HEK293T (cell line): ENCODE measurements at regions not wholly inside any gene's neighbourhood (a gene's known extent, or its start where the extent isn't known, plus 50 kb on each side); places are given as distances from the start of the nearest gene placed in this dataset.

ENCODE experiments used
- ARNT ChIP-seq: fragments of 450-650 bp; IDR thresholded peaks from 2 replicates; pipeline ENCODE4 v1.6.1; 2017; ENCODE audit warnings: mild to moderate bottlenecking
- ELF4 ChIP-seq: fragments of 450-650 bp; IDR thresholded peaks from 2 replicates; pipeline ENCODE4 v1.6.1; 2017; ENCODE audit warnings: antibody characterized with exemption
- FOXA1 ChIP-seq: fragments of 450-650 bp; IDR thresholded peaks from 2 replicates; pipeline ENCODE4 v1.6.1; 2016; ENCODE audit warnings: mild to moderate bottlenecking
- FOXM1 ChIP-seq: fragments of 450-650 bp; IDR thresholded peaks from 2 replicates; pipeline ENCODE4 v1.6.1; 2017; ENCODE audit warnings: mild to moderate bottlenecking, borderline replicate concordance
- HDGF ChIP-seq: fragments of 450-650 bp; IDR thresholded peaks from 2 replicates; pipeline ENCODE4 v1.6.1; 2017; ENCODE audit warnings: antibody characterized with exemption, borderline replicate concordance
- PKNOX1 ChIP-seq: fragments of 450-650 bp; IDR thresholded peaks from 2 replicates; pipeline ENCODE4 v1.6.1; 2016
- SP1 ChIP-seq: fragments of 450-650 bp; IDR thresholded peaks from 2 replicates; pipeline ENCODE4 v1.6.1; 2017
- SUZ12 ChIP-seq: fragments of 450-650 bp; IDR thresholded peaks from 2 replicates; pipeline ENCODE4 v1.6.1; 2016; ENCODE audit warnings: mild to moderate bottlenecking
- TARDBP ChIP-seq: fragments of 450-650 bp; IDR thresholded peaks from 2 replicates; pipeline ENCODE4 v1.6.1; 2016

DNA sequence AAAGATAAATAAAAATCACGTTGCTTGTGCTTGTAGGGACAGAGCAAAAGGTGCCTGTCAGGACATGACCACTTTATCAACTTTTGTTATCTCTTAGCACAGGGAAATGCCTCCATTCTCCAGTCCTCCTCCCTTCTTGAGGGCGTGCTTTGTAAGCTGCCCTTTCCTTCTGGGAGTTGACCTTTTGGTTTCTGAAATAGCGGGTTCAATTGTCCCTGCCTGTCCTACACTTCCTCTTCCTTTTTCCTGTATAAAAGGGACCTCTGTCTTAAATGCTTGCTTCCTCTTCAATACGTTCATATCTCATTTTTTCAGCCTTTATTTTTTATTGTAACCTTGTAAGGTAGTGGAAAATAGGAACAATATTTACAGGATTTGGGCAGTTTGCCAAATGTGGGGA is 153.5 kb downstream of the SH3BGRL start:
- TF ChIP-seq SUZ12 (no peak), FOXM1 (no peak), TARDBP (no peak), ARNT (no peak), FOXA1 (no peak), PKNOX1 (no peak), ELF4 (no peak), SP1 (no peak), HDGF (no peak)
